Putamen (tissue), 1 donor: ENCODE measurements at regions not wholly inside any gene's neighbourhood (a gene's known extent, or its start where the extent isn't known, plus 50 kb on each side); places are given as distances from the start of the nearest gene placed in this dataset.
"Not testable (repeated sequence)": the region's sequence is repeated elsewhere in the genome, so short reads cannot be mapped to it uniquely, and the experiment has no call there.

Experiments
- DNase-seq: peaks from one replicate; pipeline ENCODE4 v3.0.0-alpha.2; 2016; ENCODE audit warnings: low spot score

- DNase-seq = no peak
Measured at GRCh38 chr9:26165426-26165825, 487.2 kb upstream of the TUSC1 start.

- DNase-seq = peak; percentile 13
Measured at GRCh38 chr9:26163931-26164330, 485.7 kb upstream of the TUSC1 start.

GRCh38 chr9:26159575-26160392, 481.5 kb upstream of the TUSC1 start:
- DNase-seq = no peak

GRCh38 chr9:26158631-26159150, 480.4 kb upstream of the TUSC1 start:
- no peak for DNase-seq

GRCh38 chr9:26157411-26157810, 479.2 kb upstream of the TUSC1 start:
- DNase-seq = no peak

GRCh38 chr9:26152350-26152749, 474.1 kb upstream of the TUSC1 start:
- DNase-seq = no peak

- DNase-seq = no peak
Measured at GRCh38 chr9:26148128-26148527, 469.9 kb upstream of the TUSC1 start.

GRCh38 chr9:26145938-26146337, 467.7 kb upstream of the TUSC1 start:
- DNase-seq = no peak

GRCh38 chr9:26142631-26143030, 464.4 kb upstream of the TUSC1 start:
- no peak for DNase-seq

GRCh38 chr9:26142201-26142600, 464.0 kb upstream of the TUSC1 start:
- no peak for DNase-seq

GRCh38 chr9:26133537-26133936, 455.3 kb upstream of the TUSC1 start:
- DNase-seq = no peak

GRCh38 chr9:26132746-26133312, 454.6 kb upstream of the TUSC1 start:
- no peak for DNase-seq

- no peak for DNase-seq
Measured at GRCh38 chr9:26131886-26132285, 453.6 kb upstream of the TUSC1 start.

GRCh38 chr9:26129217-26129616, 451.0 kb upstream of the TUSC1 start:
- no peak for DNase-seq

- DNase-seq = no peak
Measured at GRCh38 chr9:26125693-26126092, 447.4 kb upstream of the TUSC1 start.

- DNase-seq = not testable (repeated sequence)
Measured at GRCh38 chr9:26116085-26116484, 437.8 kb upstream of the TUSC1 start.

- no peak for DNase-seq
Measured at GRCh38 chr9:26112724-26113123, 434.5 kb upstream of the TUSC1 start.

- no peak for DNase-seq
Measured at GRCh38 chr9:26086396-26086795, 408.2 kb upstream of the TUSC1 start.

- DNase-seq = no peak
Measured at GRCh38 chr9:26081847-26082246, 403.6 kb upstream of the TUSC1 start.

- DNase-seq = no peak
Measured at GRCh38 chr9:26078706-26079105, 400.5 kb upstream of the TUSC1 start.

- no peak for DNase-seq
Measured at GRCh38 chr9:26077860-26078259, 399.6 kb upstream of the TUSC1 start.

- DNase-seq = no peak
Measured at GRCh38 chr9:26067608-26068007, 389.4 kb upstream of the TUSC1 start.

- no peak for DNase-seq
Measured at GRCh38 chr9:26066237-26066636, 388.0 kb upstream of the TUSC1 start.
